ENCODE measurements at regions not wholly inside any gene's neighbourhood (a gene's known extent, or its start where the extent isn't known, plus 50 kb on each side); places are given as distances from the start of the nearest gene placed in this dataset.
"Not testable (repeated sequence)": the region's sequence is repeated elsewhere in the genome, so short reads cannot be mapped to it uniquely, and the experiment has no call there.

DNA sequence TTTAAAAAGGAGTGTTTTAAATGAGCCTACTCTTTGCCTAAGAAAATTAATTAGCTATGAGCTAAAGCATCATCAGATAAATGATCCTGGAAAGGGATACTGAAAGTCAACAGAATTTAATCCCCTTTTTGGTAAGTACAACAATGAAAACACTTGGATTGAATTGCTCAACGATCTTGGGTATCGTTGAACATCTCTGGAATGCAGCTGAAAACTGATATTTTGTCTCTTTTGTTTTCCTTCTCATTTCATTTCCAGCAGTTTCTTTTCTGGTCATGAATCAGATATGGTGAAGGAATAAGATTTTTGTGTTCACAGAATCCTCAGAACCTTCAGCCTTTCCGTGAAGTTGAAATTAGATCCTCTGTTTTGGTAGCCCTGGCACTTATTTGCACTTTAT is 771.2 kb downstream of the FSCB start:
- TF ChIP-seq, protein P1, sequence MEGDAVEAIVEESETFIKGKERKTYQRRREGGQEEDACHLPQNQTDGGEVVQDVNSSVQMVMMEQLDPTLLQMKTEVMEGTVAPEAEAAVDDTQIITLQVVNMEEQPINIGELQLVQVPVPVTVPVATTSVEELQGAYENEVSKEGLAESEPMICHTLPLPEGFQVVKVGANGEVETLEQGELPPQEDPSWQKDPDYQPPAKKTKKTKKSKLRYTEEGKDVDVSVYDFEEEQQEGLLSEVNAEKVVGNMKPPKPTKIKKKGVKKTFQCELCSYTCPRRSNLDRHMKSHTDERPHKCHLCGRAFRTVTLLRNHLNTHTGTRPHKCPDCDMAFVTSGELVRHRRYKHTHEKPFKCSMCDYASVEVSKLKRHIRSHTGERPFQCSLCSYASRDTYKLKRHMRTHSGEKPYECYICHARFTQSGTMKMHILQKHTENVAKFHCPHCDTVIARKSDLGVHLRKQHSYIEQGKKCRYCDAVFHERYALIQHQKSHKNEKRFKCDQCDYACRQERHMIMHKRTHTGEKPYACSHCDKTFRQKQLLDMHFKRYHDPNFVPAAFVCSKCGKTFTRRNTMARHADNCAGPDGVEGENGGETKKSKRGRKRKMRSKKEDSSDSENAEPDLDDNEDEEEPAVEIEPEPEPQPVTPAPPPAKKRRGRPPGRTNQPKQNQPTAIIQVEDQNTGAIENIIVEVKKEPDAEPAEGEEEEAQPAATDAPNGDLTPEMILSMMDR (IDR thresholded peaks at IDR 0.05; ENCODE audit: low read depth, low read length) = no peak
- ChIA-PET CTCF (interaction anchor here (0.6 to 0.7 kb wide), 2 partner anchors 1036 to 1333 kb away, joined by 4 to 15 read pairs; no protein-coding TSS in a partner anchor), POLR2A (no interaction called here)

DNA sequence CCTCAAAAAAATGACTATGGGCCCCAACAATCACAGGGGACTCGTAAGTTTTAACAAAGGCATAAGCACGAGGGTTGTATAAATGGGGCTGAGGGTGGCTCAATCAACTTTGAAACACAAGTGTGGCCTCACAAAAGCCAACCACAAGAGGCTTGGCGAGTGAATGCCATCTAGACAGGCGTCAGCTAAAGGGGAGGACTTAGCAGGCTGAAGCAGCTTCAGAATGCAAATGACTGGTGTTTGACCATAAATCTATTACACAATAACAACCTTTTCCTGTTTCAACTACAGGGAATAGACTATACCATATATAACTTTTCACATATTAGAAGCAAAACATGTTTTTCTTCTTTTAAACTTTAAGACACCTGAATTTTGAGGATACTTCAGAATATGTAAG is 777.9 kb downstream of the FSCB start:
- H3K27me3 ChIP-seq (ENCODE audit: control insufficient read depth, insufficient read depth, low read length) = no peaks in the 10 kb centered on the region
- H3K4me3 ChIP-seq (ENCODE audit: low read depth, low read length) = no peak overlapping the region
- TF ChIP-seq, protein P1 (IDR thresholded peaks at IDR 0.05; ENCODE audit: low read depth, low read length) = no peak
- CTCF ChIA-PET = no interaction called here
- DNase-seq (ENCODE audit: low read depth, low spot score) = no peak
- no peak overlapping the region for H3K27ac ChIP-seq (ENCODE audit: low read depth, low read length)
- POLR2A ChIA-PET = no interaction called here
- H3K9me3 ChIP-seq (ENCODE audit: control insufficient read depth, insufficient read depth, low read length) = no peaks in the 10 kb centered on the region

More for the DNA sequence above, 771.2 kb downstream of the FSCB start:
- no peak overlapping the region for H3K4me3 ChIP-seq (ENCODE audit: low read depth, low read length)
- no peaks in the 10 kb centered on the region for H3K9me3 ChIP-seq (ENCODE audit: control insufficient read depth, insufficient read depth, low read length)
- no peak overlapping the region for H3K27ac ChIP-seq (ENCODE audit: low read depth, low read length)
- DNase-seq (ENCODE audit: low read depth, low spot score) = no peak
- no peaks in the 10 kb centered on the region for H3K27me3 ChIP-seq (ENCODE audit: control insufficient read depth, insufficient read depth, low read length)

DNA sequence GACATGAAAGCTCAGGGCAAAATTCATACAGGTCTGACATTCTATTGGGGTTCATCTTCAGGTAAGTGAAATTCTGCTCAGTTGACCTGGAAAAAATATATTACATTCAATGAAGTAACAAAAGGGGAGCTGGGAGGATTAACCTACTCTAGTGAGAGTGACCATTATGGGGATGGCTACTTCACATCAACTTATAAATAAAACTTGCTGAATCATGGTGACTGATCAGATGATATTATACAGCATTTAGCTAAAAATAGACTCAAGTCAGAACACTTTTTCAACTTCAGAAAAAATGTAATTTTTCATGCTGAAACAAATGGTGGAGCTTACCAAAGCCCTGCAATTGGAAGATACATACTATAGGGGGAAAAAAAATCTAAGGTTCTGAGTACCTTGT is 800.2 kb downstream of the FSCB start:
- ChIA-PET POLR2A (no interaction called here), CTCF (no interaction called here)
- Histone ChIP-seq H3K27ac (ENCODE audit: low read depth, low read length) (no peak overlapping the region), H3K9me3 (ENCODE audit: control insufficient read depth, insufficient read depth, low read length) (no peaks in the 10 kb centered on the region), H3K4me3 (ENCODE audit: low read depth, low read length) (no peak overlapping the region), H3K27me3 (ENCODE audit: control insufficient read depth, insufficient read depth, low read length) (no peaks in the 10 kb centered on the region)
- TF ChIP-seq, protein P1 (IDR thresholded peaks at IDR 0.05; ENCODE audit: low read depth, low read length) = no peak
- peak; percentile 2 for DNase-seq (ENCODE audit: low read depth, low spot score)

DNA sequence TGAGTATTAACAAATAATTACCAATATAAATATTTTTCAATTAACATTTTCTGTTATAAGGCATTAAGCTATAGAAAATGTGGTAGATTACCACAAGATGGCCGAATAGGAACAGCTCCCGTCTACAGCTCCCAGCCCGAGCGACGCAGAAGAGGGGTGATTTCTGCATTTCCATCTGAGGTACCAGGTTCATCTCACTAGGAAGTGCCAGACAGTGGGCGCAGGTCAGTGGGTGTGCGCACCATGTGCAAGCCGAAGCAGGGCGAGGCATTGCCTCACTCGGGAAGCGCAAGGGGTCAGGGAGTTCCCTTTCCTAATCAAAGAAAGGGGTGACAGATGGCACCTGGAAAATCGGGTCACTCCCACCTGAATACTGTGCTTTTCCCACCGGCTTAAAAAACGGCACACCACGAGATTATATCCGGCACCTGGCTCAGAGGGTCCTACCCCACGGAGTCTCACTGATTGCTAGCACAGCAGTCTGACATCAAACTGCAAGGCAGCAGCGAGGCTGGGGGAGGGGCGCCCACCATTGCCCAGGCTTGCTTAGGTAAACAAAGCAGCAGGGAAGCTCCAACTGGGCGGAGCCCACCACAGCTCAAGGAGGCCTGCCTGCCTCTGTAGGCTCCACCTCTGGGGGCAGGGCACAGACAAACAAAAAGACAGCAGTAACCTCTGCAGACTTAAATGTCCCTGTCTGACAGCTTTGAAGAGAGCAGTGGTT is 808.4 kb downstream of the FSCB start:
- CTCF ChIA-PET; H3K27ac ChIP-seq (ENCODE audit: low read depth, low read length); H3K27me3 ChIP-seq (ENCODE audit: control insufficient read depth, insufficient read depth, low read length); DNase-seq (ENCODE audit: low read depth, low spot score); POLR2A ChIA-PET; H3K9me3 ChIP-seq (ENCODE audit: control insufficient read depth, insufficient read depth, low read length); H3K4me3 ChIP-seq (ENCODE audit: low read depth, low read length): not testable (repeated sequence)

DNA sequence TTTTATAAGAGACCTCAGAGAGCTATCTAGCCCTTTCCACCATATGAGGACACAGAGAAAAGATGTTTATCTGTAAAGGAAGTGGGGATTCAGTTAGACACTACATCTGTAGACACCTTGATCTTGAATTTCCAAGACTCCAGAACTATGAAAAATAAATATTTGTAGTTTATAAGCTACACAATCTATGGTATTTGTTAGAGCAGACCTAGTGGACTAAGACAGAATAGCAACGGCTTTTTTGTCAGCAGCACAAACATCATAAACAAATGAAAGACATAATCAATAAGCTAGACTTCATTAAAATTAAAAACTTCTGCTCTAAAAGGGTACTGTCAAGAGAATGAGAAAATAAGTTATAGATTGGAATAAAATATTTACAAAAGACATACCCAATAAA is 810.1 kb downstream of the FSCB start:
- CTCF ChIA-PET = interaction anchor here (1.0 to 1.3 kb wide), 2 partner anchors 8 to 18 kb away, joined by 3 read pairs; no protein-coding TSS in a partner anchor

More for the DNA sequence above, 810.1 kb downstream of the FSCB start:
- Histone ChIP-seq H3K9me3 (ENCODE audit: control insufficient read depth, insufficient read depth, low read length) (no peaks in the 10 kb centered on the region), H3K27me3 (ENCODE audit: control insufficient read depth, insufficient read depth, low read length) (no peaks in the 10 kb centered on the region), H3K27ac (ENCODE audit: low read depth, low read length) (no peak overlapping the region), H3K4me3 (ENCODE audit: low read depth, low read length) (no peak overlapping the region)
- POLR2A ChIA-PET = no interaction called here
- no peak for DNase-seq (ENCODE audit: low read depth, low spot score)
- TF ChIP-seq, protein P1 (IDR thresholded peaks at IDR 0.05; ENCODE audit: low read depth, low read length) = no peak; the same call in 1 of the 2 replicates

Data from AG04450 (cell line).